ENCODE measurements at regions not wholly inside any gene's neighbourhood (a gene's known extent, or its start where the extent isn't known, plus 50 kb on each side); places are given as distances from the start of the nearest gene placed in this dataset.
"Not testable (repeated sequence)": the region's sequence is repeated elsewhere in the genome, so short reads cannot be mapped to it uniquely, and the experiment has no call there.

- DNase-seq (ENCODE audit: low read depth, low spot score), result no peak
Measured at GRCh38 chr2:47295131-47295980, 73.8 kb upstream of the EPCAM start.

DNA sequence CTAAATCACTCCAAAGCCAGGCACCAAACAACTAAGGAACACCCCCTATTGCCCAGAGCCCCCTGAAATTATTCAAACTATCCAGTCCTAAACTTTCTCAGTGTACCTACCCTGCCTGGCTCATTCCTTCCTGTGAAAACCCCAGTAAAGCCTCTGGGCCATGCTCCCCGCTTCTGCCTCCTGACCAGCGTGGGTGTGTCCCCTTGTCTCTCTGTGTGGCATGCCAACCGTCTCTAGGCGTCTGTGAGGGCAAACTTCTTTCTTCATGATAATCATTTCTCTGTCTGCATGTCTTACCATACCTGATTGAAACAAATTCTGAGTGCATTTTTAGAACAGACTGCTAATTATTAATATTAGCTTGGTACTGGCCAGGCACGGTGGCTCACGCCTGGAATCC, 75.1 kb upstream of the EPCAM start:
- DNase-seq (ENCODE audit: low read depth, low spot score), result no peak

DNA sequence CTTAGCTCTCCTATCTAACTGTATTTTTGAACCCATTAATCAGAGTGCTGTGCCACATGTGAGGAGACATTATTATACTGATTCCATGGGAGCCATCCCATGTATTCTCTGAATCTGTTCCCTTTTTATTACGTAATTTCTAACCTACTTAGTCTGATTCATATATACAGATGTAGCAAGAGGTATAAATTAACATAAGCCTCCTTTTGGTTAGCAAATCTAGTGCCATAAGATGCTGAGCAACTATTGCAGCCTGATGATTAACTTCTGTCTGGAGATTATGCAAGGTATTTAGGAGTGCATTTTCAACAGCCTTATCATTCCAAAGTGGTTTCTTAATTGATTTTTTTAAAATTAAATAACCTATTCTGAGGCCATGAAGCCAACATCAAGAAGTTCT, 80.2 kb upstream of the EPCAM start:
- no peak for DNase-seq (ENCODE audit: low read depth, low spot score)

DNA sequence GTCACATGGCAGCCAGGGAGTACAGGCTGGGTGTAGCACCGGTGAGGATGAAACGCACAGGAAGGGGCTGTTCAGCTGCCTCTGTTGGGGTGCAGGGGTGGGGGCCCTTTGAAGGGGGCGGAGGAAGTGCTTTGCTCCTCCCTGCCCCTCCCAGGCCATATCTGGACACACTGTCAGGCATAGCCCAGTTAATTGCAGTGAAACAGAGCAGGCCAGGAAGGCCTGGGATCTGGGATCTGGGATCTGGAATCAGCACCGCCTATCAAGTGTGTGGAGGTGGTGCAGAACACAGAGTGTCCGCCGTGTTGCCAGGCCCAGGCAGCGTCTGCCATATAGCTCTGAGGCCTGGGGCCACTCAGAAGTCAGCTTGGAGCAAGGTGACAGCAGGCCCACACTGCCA, 85.5 kb upstream of the EPCAM start:
- DNase-seq (ENCODE audit: low read depth, low spot score), result no peak

- no peak for DNase-seq (ENCODE audit: low read depth, low spot score)
Measured at GRCh38 chr2:47282621-47283272, 86.4 kb upstream of the EPCAM start.

DNA sequence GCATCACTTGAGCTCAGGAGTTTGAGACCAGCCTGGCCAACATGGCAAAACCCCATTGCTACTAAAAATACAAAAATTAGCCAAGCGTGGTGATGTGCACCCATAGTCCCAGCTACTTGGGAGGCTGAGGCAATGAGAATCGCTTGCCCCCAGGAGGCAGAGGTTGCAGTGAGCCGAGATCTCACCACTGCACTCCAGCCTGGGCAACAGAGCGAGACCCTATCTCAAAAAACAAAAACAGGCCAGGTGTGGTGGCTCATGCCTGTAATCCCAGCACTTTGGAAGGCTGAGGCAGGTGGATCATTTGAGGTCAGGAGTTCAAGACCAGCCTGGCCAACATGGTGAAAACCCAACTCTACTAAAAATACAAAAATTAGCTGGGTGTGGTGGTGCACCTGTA, 89.6 kb upstream of the EPCAM start:
- not testable (repeated sequence) for DNase-seq (ENCODE audit: low read depth, low spot score)

DNA sequence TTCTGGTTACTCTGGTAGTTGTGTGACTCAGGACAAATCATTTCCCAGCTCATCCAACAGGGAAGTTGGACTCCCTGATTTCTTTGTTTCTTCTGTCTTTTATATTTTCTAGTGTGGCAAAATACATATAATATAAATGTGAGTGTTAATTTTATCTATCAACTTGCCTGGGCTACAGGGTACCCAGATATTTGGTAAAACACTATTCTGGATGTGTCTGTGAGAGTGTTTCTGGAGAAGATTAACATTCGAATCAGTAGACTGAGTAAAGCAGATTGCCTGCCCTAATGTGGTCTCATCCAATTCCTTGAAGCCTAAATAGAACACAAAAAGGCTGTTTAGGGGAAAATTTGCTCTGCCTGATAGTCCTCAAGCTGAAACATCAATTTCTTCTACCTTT, 91.1 kb upstream of the EPCAM start:
- no peak for DNase-seq (ENCODE audit: low read depth, low spot score)

GRCh38 chr2:47277187-47277586, 91.9 kb upstream of the EPCAM start:
- no peak for DNase-seq (ENCODE audit: low read depth, low spot score)

DNA sequence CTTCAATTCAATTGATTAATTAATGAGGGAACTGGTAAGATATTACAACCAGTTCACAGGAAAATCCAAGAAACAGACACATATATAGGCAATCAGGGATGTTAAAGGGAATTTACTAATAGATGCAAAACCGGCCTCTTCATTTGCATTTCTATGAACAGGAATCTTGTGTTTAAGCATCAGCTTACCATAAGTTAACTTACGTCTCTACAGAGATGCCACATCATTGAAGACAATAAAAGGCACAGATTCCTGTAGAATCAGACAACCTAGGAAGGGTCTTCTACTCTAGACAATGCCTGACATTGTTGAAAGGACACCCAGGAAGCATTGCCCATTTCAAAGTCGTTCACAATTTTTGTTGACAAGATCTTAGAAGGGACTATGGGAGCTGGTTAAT, 93.0 kb upstream of the EPCAM start:
- no peak for DNase-seq (ENCODE audit: low read depth, low spot score)

DNA sequence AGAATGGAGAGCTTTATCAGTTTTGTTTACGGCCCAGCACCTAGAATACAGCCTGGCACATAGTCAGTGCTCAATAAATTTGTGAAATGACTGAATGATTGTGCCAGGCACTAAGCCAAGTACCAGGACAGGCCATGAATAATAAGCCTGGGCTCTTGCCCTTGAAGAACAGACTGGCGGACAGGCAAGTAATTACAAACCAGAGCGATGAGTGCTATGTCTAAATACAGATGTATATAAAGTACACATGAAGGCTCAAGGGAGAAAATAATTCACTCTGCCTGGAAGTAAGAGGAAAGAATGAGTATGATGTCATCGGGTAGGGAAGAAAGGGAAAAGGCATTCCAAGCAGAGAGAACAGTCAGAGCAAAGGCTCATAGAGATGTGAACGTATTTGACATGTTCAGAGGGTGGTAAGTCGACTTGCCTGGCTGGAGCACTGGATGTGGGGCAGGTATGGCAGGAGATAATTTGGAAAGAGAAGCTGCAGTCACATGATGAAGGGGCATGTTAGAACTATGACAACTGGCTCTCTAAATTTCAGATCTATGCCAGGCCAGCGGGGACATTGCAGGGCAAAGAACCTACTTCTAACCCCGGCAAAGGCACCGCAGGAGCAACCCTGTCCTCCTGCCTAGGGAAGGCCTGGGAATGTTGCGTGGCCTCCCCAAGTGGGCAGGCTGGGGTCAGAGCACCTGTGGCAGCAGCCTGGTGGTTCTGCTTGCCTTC, 94.9 kb upstream of the EPCAM start:
- no peak for DNase-seq (ENCODE audit: low read depth, low spot score)

- DNase-seq (ENCODE audit: low read depth, low spot score), result no peak
Measured at GRCh38 chr2:47272905-47273758, 96.0 kb upstream of the EPCAM start.

DNA sequence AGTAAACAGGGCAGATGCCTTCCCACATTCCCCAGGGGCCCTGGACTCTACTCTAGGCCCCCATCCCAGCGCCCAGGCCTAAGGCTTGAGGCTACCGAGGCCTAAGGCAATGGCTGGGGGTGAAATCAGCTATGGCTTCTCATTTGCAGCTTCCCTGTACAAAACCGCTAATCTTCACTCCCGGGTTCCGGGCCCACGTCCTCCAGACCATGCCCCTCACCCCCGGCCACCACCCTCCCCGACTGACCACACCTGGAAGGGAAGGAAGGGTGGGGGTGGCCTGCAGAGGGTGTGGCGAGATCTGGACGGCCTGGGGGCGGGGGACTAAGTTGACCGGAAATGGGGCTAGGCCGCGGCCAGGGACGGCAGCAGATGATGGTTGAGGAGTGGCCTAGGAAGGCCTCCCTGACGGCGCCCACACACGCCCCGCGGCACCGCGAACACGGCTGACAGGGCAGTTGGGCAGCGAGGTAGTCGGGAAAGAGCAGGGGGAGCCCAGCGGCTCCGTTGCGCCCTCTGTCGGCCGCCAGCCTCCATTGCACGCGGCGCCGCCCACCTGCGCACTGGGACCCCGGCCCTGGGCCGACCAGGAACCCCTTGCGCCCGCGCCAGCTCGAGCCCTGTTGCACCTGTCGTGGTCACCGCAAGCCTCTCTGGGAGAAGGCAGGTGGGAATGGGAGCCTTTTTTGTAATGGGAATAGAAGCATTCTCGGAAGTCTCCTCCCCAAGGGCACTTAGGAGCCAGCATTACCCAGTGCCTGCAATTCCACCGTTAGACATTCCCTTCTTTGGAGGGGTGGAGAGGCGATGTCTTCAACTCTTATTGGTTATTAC, 95.9 kb upstream of the CALM2 start:
- peak; percentile 11 for DNase-seq (ENCODE audit: low read depth, low spot score)

DNA sequence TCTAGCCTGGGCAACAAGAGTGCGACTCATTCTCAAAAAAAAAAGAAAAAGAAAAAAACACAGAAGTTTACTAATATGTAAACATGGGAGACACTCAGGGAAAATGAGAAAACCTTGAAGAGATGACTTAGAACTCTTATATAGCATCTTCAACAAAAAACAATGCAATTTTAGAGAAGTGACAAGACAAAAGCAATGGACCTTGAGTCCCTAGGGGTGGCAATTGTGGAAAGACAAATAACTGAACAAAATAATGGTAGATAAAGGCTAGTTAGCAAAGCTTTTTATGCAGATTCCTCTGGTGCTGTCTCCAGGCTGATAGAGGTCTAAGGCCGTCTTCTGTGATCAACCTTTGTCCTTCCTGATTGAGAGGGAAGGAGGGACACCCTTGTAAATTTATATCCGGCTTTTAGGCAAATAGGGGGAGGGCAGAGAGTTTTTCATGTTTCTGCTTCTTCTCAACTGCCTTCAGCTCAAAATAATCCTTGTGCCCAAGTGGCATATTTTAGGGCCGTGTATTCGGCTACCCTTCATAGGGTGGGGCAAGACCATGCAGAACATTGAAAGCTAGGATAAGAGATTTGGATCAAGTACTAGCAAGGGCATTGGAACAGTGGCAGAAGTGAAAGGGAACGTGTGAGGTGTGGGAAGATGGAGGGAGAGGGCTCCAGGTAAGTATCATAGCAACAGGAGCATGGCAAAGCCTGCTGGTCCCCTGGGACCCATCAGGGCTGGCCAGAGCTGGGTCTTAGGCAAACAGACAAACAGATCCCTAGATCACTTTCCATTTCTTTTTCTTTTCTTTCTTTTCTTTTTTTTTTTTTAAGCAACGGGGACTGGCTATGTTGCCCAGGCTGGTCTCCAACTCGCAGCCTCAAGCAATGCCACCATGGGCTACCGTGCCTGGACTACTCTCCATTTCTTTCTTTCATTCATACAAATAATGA, 95.0 kb upstream of the CALM2 start:
- no peak for DNase-seq (ENCODE audit: low read depth, low spot score)

DNA sequence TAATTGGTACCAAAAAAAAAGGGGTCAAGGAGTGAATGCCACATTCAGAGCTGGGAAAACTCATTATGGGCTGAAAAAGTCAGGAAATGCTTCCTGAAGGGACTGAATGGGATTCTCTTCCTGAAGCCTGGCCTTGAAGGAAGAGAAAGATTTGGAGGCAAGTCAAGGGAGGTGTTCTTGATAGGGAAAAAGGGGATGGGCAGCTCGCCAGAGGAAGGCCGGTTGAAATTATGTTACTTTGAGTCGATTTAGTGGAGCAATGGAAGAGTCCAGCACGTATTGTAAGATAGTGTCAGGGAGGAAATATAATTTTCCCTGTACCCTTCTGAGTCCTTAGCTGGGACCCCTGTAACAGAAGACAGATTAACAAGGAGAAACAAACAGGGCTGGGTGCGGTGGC, 94.1 kb upstream of the CALM2 start:
- no peak for DNase-seq (ENCODE audit: low read depth, low spot score)

DNA sequence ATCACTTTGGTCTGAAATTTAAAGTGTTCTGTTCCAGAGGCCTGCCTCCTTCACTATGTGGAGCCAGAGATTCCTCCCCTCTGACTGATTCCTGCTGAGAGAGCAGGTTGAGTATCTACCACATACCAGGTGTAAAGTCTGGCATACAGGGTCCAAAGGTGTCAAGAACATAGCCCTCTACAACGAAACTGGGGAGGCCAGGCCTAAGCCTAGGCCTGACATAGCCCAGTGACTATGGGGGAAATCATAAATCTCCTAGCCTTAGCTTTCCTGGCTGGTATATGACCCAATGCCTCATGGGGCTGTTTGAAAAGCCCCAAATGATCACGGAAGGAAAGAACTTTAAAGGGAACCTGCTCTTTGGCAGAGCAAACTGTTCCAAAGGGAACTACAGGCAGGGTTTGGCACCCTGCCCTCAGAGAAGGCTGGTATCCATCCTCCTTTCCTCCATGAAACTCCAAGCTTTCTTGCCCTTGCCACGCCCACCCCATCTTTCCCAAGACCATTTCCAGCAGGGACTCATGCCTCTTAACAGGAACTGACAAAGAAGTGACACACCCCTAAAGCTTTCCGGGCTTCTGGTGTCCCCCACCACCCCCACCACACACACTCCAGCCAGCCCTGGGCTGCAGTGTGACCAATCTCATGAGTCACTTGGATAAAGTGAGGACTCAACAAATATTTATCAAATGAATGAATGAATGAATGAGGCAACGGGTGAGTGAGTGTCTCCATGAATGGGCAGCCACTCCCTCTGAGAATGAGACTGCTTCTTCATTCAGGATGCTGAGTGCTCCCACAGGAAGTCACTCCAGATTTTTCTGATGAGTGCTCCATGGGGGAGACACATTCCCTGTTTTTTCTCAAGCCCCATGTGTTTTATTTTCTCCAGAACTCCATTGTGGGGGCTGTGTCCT, 93.3 kb upstream of the CALM2 start:
- DNase-seq (ENCODE audit: low read depth, low spot score), result no peak

GRCh38 chr2:47267711-47268086, 91.4 kb upstream of the CALM2 start:
- DNase-seq (ENCODE audit: low read depth, low spot score), result no peak

- DNase-seq (ENCODE audit: low read depth, low spot score), result no peak
Measured at GRCh38 chr2:47266939-47267710, 90.8 kb upstream of the CALM2 start.

- DNase-seq (ENCODE audit: low read depth, low spot score), result no peak
Measured at GRCh38 chr2:47265751-47266231, 89.5 kb upstream of the CALM2 start.

Measured in activated CD4-positive, CD25-positive, alpha-beta regulatory T cell treated with anti-CD3 and anti-CD28 coated beads, Interleukin-2, amount 50 U/mL, for 16 hours (primary cell).